Panc1 (cell line): ENCODE measurements at regions not wholly inside any gene's neighbourhood (a gene's known extent, or its start where the extent isn't known, plus 50 kb on each side); places are given as distances from the start of the nearest gene placed in this dataset.

Experiments
- ATAC-seq: fragments of 200-7000 bp; cut with Tn5 transposase; 2 replicates; pipeline ENCODE4 v1.9.1; 2020; ENCODE audit warnings: mild to moderate bottlenecking, moderate library complexity
- BruUV-seq: library from RNA; stranded (reverse); fragments of 400-500 nt; replicated peaks from 2 replicates; lab custom pipeline; 2021; lab: Mats Ljungman, UMichigan
- CTCF ChIA-PET: fragments of 300-600 bp; sonication (Branson Sonifier 250); formaldehyde crosslinking; loops from one replicate; lab custom pipeline; 2022; ENCODE audit warnings: antibody characterized with exemption; lab: Charles Lee
- POLR2A ChIA-PET: fragments of 300-600 bp; sonication (Branson Sonifier 250); formaldehyde crosslinking; loops from one replicate; lab custom pipeline; 2022; ENCODE audit warnings: antibody characterized with exemption; lab: Charles Lee
- DNase-seq: peaks from one replicate; pipeline ENCODE4 v3.0.0-alpha.2; 2010; ENCODE audit warnings: low read depth, low spot score
- H3K27ac ChIP-seq: 2 replicates; pipeline ENCODE4 v1.5.1; 2011; ENCODE audit warnings: mild to moderate bottlenecking, low read length, inconsistent platforms
- H3K27me3 ChIP-seq: fragments of 200-500 bp; sonication (Bioruptor generic); 2 replicates; pipeline ENCODE4 v1.6.0; 2014; ENCODE audit warnings: low read length, inconsistent platforms; ENCODE audit not compliant: control insufficient read depth, insufficient read depth
- H3K36me3 ChIP-seq: fragments of 200-500 bp; sonication (Bioruptor generic); 2 replicates; pipeline ENCODE4 v1.5.1; 2014; ENCODE audit warnings: inconsistent platforms, mild to moderate bottlenecking, low read length, moderate library complexity; ENCODE audit not compliant: control insufficient read depth, insufficient read depth
- H3K4me1 ChIP-seq: 2 replicates; pipeline ENCODE4 v1.5.1; 2011; ENCODE audit warnings: inconsistent platforms, mild to moderate bottlenecking, low read length, moderate library complexity; ENCODE audit not compliant: control insufficient read depth, insufficient read depth
- H3K4me3 ChIP-seq, 2 experiments: 2 replicates each; pipeline ENCODE4 v1.5.1; 2011 to 2012; ENCODE audit warnings: low read depth in 2 of 2, low read length in 2 of 2, mild to moderate bottlenecking in 2 of 2, inconsistent platforms in 1 of 2, moderate library complexity in 1 of 2
- H3K9me3 ChIP-seq: fragments of 200-500 bp; sonication (Bioruptor generic); 2 replicates; pipeline ENCODE4 v1.5.1; 2014; ENCODE audit warnings: low read depth, mild to moderate bottlenecking, inconsistent platforms, low read length, moderate library complexity; ENCODE audit not compliant: control insufficient read depth, insufficient read depth
- CTCF ChIP-seq: fragments of 450-650 bp; IDR thresholded peaks from 2 replicates; pipeline ENCODE4 v1.5.1; 2017; ENCODE audit warnings: mild to moderate bottlenecking
- POLR2AphosphoS5 ChIP-seq: IDR thresholded peaks from 2 replicates; pipeline ENCODE4 v1.6.1; 2012; ENCODE audit warnings: mild to moderate bottlenecking, low read depth, low read length, moderate library complexity
- REST ChIP-seq, 2 experiments: IDR thresholded peaks; 2 replicates each; pipeline ENCODE4 v1.6.1; 2011 to 2012; ENCODE audit warnings: low read depth in 2 of 2, control low read depth in 1 of 2, low read length in 1 of 2, mild to moderate bottlenecking in 1 of 2, moderate library complexity in 1 of 2; ENCODE audit not compliant: insufficient read depth in 1 of 2
- SIN3A ChIP-seq: IDR thresholded peaks from 2 replicates; pipeline ENCODE4 v1.6.1; 2012; ENCODE audit warnings: low read depth, mild to moderate bottlenecking, low read length, moderate library complexity, borderline replicate concordance; ENCODE audit not compliant: insufficient read depth
- TCF7L2 ChIP-seq: IDR thresholded peaks from 2 replicates; pipeline ENCODE4 v1.6.1; 2011; ENCODE audit warnings: mild to moderate bottlenecking, low read depth, low read length, inconsistent platforms
- in situ Hi-C: cut with HindIII; loops from 2 replicates; pipeline ENCODE4 v1.10.0; 2016; ENCODE audit warnings: low sequenced_read_pairs, low pct_unique_long_range_greater_than_20kb
- intact Hi-C: fragments of 100-400 bp; cut with micrococcal nuclease; formaldehyde crosslinking; loops from one replicate; pipeline ENCODE4 v1.10.0; 2022; ENCODE audit not compliant: unreplicated experiment

GRCh38 chr5:130923543-130924124 lies 241.4 kb downstream of the HINT1 start:
- Histone ChIP-seq H3K36me3 (no peaks in the 10 kb centered on the region), H3K9me3 (no peaks in the 10 kb centered on the region), H3K27ac (no peak overlapping the region), H3K4me1 (no peaks in the 10 kb centered on the region), H3K27me3 (no peaks in the 10 kb centered on the region), H3K4me3 (no peak overlapping the region)
- in situ Hi-C loops (no loop called here), intact Hi-C loops (no loop called here)
- ATAC-seq, result no peak
- TF ChIP-seq REST (IDR thresholded peaks at IDR 0.05; ENCODE audit: insufficient read depth in 1 of 2, low read depth in 2 of 2, low read length in 1 of 2) (no peak), SIN3A (no peak), TCF7L2 (no peak), CTCF (no peak), POLR2AphosphoS5 (no peak)
- ChIA-PET CTCF (no interaction called here), POLR2A (no interaction called here)
- no TSS peak for BruUV-seq
- DNase-seq, result no peak

GRCh38 chr5:130912088-130912487 lies 253.0 kb downstream of the HINT1 start:
- Histone ChIP-seq H3K4me3 (no peak overlapping the region), H3K9me3 (no peaks in the 10 kb centered on the region), H3K36me3 (no peaks in the 10 kb centered on the region), H3K27me3 (no peaks in the 10 kb centered on the region), H3K4me1 (no peaks in the 10 kb centered on the region), H3K27ac (no peak overlapping the region)
- ATAC-seq, result no peak
- TF ChIP-seq CTCF, result peak; percentile 18; the same call in 1 of the 2 replicates
- TF ChIP-seq POLR2AphosphoS5, result no peak
- in situ Hi-C loops (no loop called here), intact Hi-C loops (no loop called here)
- POLR2A ChIA-PET, result no interaction called here
- no peak for DNase-seq
- CTCF ChIA-PET, result no interaction called here
- no TSS peak for BruUV-seq
